GM12878 (cell line): ENCODE measurements at regions not wholly inside any gene's neighbourhood (a gene's known extent, or its start where the extent isn't known, plus 50 kb on each side); places are given as distances from the start of the nearest gene placed in this dataset.

Experiments
- ATAC-seq: fragments of 200-7000 bp; cut with Tn5 transposase; 3 replicates; pipeline ENCODE4 v1.9.1; 2020; ENCODE audit warnings: mild to moderate bottlenecking, moderate library complexity
- BruUV-seq: library from RNA; stranded (reverse); fragments of 400-500 nt; replicated peaks from 2 replicates; lab custom pipeline; 2021; lab: Mats Ljungman, UMichigan
- CTCF ChIA-PET: fragments of 300-600 bp; sonication (Branson Sonifier 250); formaldehyde crosslinking; extraction: SDS; loops from one replicate; lab custom pipeline; 2021; ENCODE audit warnings: inconsistent platforms; lab: Yijun Ruan, JAX
- POLR2A ChIA-PET: fragments of 350-600 bp; formaldehyde crosslinking; extraction: SDS; loops from one replicate; lab custom pipeline; 2021; ENCODE audit warnings: inconsistent platforms; lab: Charles Lee
- RAD21 ChIA-PET: fragments of 300-600 bp; sonication (Branson Sonifier 250); formaldehyde crosslinking; loops from one replicate; lab custom pipeline; 2023; ENCODE audit warnings: antibody characterized with exemption; ENCODE audit not compliant: unreplicated experiment; lab: Charles Lee
- SMC1A ChIA-PET: fragments of 300-600 bp; sonication (Branson Sonifier 250); formaldehyde crosslinking; loops from one replicate; lab custom pipeline; 2023; ENCODE audit not compliant: unreplicated experiment, uncharacterized antibody; lab: Charles Lee
- DNase-seq: peaks from one replicate; pipeline ENCODE4 v3.0.0-alpha.2; 2011; ENCODE audit warnings: low read depth, low spot score
- FAIRE-seq: peaks from 3 replicates; lab custom pipeline; 2011; peaks lifted over from hg19 to GRCh38; lab: Jason Lieb, UNC
- H2AFZ ChIP-seq: 2 replicates; pipeline ENCODE4 v1.6.0; 2011; ENCODE audit warnings: low read depth, low read length, control low read depth; ENCODE audit not compliant: control insufficient read depth
- H3K27ac ChIP-seq: 2 replicates; pipeline ENCODE4 v1.5.1; 2011; ENCODE audit warnings: control low read depth; ENCODE audit not compliant: control insufficient read depth, insufficient read depth
- H3K27me3 ChIP-seq, 2 experiments: replicated peaks in 1 of 2; 2 replicates each; pipeline versions ENCODE4 v1.6.0 to v1.6.1; 2011; ENCODE audit warnings: low read length in 1 of 2; ENCODE audit not compliant: control insufficient read depth in 2 of 2, insufficient read depth in 2 of 2
- H3K36me3 ChIP-seq, 2 experiments: 2 replicates each; pipeline ENCODE4 v1.5.1; 2011; ENCODE audit warnings: low read length in 1 of 2; ENCODE audit not compliant: control insufficient read depth in 2 of 2, insufficient read depth in 2 of 2
- H3K4me1 ChIP-seq: 2 replicates; pipeline ENCODE4 v1.6.1; 2011; ENCODE audit warnings: mild to moderate bottlenecking, low read length, moderate library complexity, mixed read lengths; ENCODE audit not compliant: control insufficient read depth, insufficient read depth
- H3K4me2 ChIP-seq: 2 replicates; pipeline ENCODE4 v1.6.0; 2011; ENCODE audit warnings: control low read depth; ENCODE audit not compliant: control insufficient read depth, insufficient read depth
- H3K4me3 ChIP-seq: fragments of 200-600 bp; sonication (generic); 2 replicates; pipeline ENCODE4 v1.5.1; 2016
- H3K79me2 ChIP-seq: 2 replicates; pipeline ENCODE4 v1.6.0; 2011; ENCODE audit warnings: low read length; ENCODE audit not compliant: control insufficient read depth, insufficient read depth
- H3K9ac ChIP-seq: 2 replicates; pipeline ENCODE4 v1.8.0; 2011; ENCODE audit warnings: low read length, control low read depth, mixed read lengths; ENCODE audit not compliant: control insufficient read depth, insufficient read depth
- H3K9me3 ChIP-seq: replicated peaks from 3 replicates; pipeline ENCODE4 v1.5.1; 2011; ENCODE audit warnings: mild to moderate bottlenecking, low read length; ENCODE audit not compliant: control insufficient read depth, insufficient read depth
- H4K20me1 ChIP-seq: 2 replicates; pipeline ENCODE4 v1.6.0; 2011; ENCODE audit not compliant: control insufficient read depth, insufficient read depth
- ATF3 ChIP-seq: IDR thresholded peaks from 2 replicates; pipeline ENCODE4 v1.6.1; 2011; ENCODE audit warnings: low read depth, mild to moderate bottlenecking, low read length, moderate library complexity, borderline replicate concordance; ENCODE audit errors: extremely low read depth
- DPF2 ChIP-seq: fragments of 450-650 bp; IDR thresholded peaks from 2 replicates; pipeline ENCODE4 v1.6.1; 2017; ENCODE audit warnings: mild to moderate bottlenecking
- ETV6 ChIP-seq, 2 experiments: fragments of 450-650 bp in 1 of 2; IDR thresholded peaks in 1 of 2; conservative IDR thresholded peaks in 1 of 2; 2 replicates each; pipeline ENCODE4 v1.6.1; 2014; ENCODE audit warnings: antibody characterized with exemption in 1 of 2, borderline replicate concordance in 1 of 2, low read depth in 1 of 2, mild to moderate bottlenecking in 1 of 2, moderate library complexity in 1 of 2
- GATAD2B ChIP-seq: fragments of 450-650 bp; conservative IDR thresholded peaks from 2 replicates; pipeline ENCODE4 v1.6.1; 2017; ENCODE audit warnings: low read depth, mild to moderate bottlenecking, moderate library complexity
- LARP7 ChIP-seq: fragments of 450-650 bp; IDR thresholded peaks from 2 replicates; pipeline ENCODE4 v1.6.1; 2017; ENCODE audit warnings: mild to moderate bottlenecking
- MEF2B ChIP-seq: fragments of 450-650 bp; IDR thresholded peaks from 2 replicates; pipeline ENCODE4 v1.6.1; 2018; ENCODE audit warnings: mild to moderate bottlenecking, moderate library complexity; ENCODE audit not compliant: partially characterized antibody, poor library complexity, severe bottlenecking
- MYC ChIP-seq: IDR thresholded peaks from 2 replicates; pipeline ENCODE4 v1.6.1; 2011; ENCODE audit warnings: mild to moderate bottlenecking, low read length, moderate library complexity, inconsistent platforms; ENCODE audit not compliant: insufficient read depth, insufficient replicate concordance, insufficient read length, severe bottlenecking
- NFIC ChIP-seq: IDR thresholded peaks from 2 replicates; pipeline ENCODE4 v1.6.1; 2012; ENCODE audit warnings: low read depth, mild to moderate bottlenecking, inconsistent platforms, low read length, moderate library complexity
- NR2C2 ChIP-seq: IDR thresholded peaks from 2 replicates; pipeline ENCODE4 v1.6.1; 2011; ENCODE audit warnings: borderline replicate concordance, low read depth; ENCODE audit not compliant: control insufficient read depth, insufficient read length
- PKNOX1 ChIP-seq: fragments of 450-650 bp; IDR thresholded peaks from 2 replicates; pipeline ENCODE4 v1.6.1; 2016; ENCODE audit warnings: mild to moderate bottlenecking
- POLR2AphosphoS5 ChIP-seq: IDR thresholded peaks from 2 replicates; pipeline ENCODE4 v1.6.1; 2011; ENCODE audit warnings: mild to moderate bottlenecking, low read length, inconsistent platforms
- RAD21 ChIP-seq: IDR thresholded peaks from 2 replicates; pipeline ENCODE4 v1.6.1; 2011; ENCODE audit warnings: mild to moderate bottlenecking, low read depth, low read length, moderate library complexity; ENCODE audit not compliant: insufficient read depth
- RCOR1 ChIP-seq: conservative IDR thresholded peaks from 2 replicates; pipeline ENCODE4 v1.6.1; 2012; ENCODE audit warnings: low read depth, low read length, improper control_type of control experiment
- RFX5 ChIP-seq: IDR thresholded peaks from 2 replicates; pipeline ENCODE4 v1.6.1; 2011; ENCODE audit warnings: low read depth, low read length, improper control_type of control experiment
- SIN3A ChIP-seq: IDR thresholded peaks from 2 replicates; pipeline ENCODE4 v1.6.1; 2012; ENCODE audit warnings: low read depth, low read length, improper control_type of control experiment
- STAT1 ChIP-seq: fragments of 450-650 bp; conservative IDR thresholded peaks from 2 replicates; pipeline ENCODE4 v1.6.1; 2014; ENCODE audit warnings: antibody characterized with exemption, mild to moderate bottlenecking
- STAT3 ChIP-seq: IDR thresholded peaks from 2 replicates; pipeline ENCODE4 v1.6.1; 2011; ENCODE audit warnings: low read depth, low read length, improper control_type of control experiment
- ZBED1 ChIP-seq: IDR thresholded peaks from 2 replicates; pipeline ENCODE4 v1.6.1; 2016; ENCODE audit warnings: borderline replicate concordance
- WGBS: methylation state at CpG from one replicate; pipeline ENCODE4 v1.1.6; 2016; ENCODE audit warnings: low lambda C conversion rate; ENCODE audit not compliant: insufficient replicate concordance, insufficient coverage; ENCODE audit errors: missing lambda C conversion rate; 5-methylcytosine and 5-hydroxymethylcytosine counted together
- in situ Hi-C: fragments of 300-500 bp; cut with MboI; formaldehyde crosslinking; loops from 9 replicates; pipeline ENCODE4 v1.14.3; 2018; ENCODE audit warnings: mixed read lengths
- intact Hi-C: fragments of 100-400 bp; cut with micrococcal nuclease; formaldehyde crosslinking; loops from one replicate; pipeline ENCODE4 v1.14.2; 2022; ENCODE audit not compliant: unreplicated experiment

- TF ChIP-seq MEF2B (no peak), RAD21 (no peak), GATAD2B (no peak), NFIC (no peak)
These were observed 312.9 kb upstream of the PODXL start (continued) for GRCh38 chr7:131869169-131869844.

GRCh38 chr7:131867461-131867860 lies 311.0 kb upstream of the PODXL start:
- 24% methylated on average over 4 of the region's 4 CpGs for WGBS
- H3K36me3 ChIP-seq: no peaks in the 10 kb centered on the region
- no peak overlapping the region for H2AFZ ChIP-seq
- ChIA-PET RAD21 (no interaction called here), POLR2A (no interaction called here), CTCF (interaction anchor here (0.7 to 2.0 kb wide), 2 partner anchors 8 to 713 kb away, joined by 4 to 13 read pairs; no protein-coding TSS in a partner anchor), SMC1A (no interaction called here)
- ATAC-seq (no peak), FAIRE-seq (no peak), DNase-seq (no peak)
- H3K4me2 ChIP-seq: no peak overlapping the region
- H3K27me3 ChIP-seq: no peaks in the 10 kb centered on the region; a peak in 1 of 4 replicates
- no peak overlapping the region for H3K4me3 ChIP-seq
- intact Hi-C loops: no loop called here
- TF ChIP-seq POLR2AphosphoS5: no peak
- TF ChIP-seq STAT1: no peak
- no peak for TF ChIP-seq DPF2
- TF ChIP-seq STAT3: no peak
- no peak for TF ChIP-seq NR2C2
- TF ChIP-seq SIN3A: no peak
- TF ChIP-seq ETV6 (conservative IDR thresholded peaks at IDR 0.05 in 1 of 2, IDR thresholded peaks at IDR 0.05 in 1 of 2; ENCODE audit: borderline replicate concordance in 1 of 2, low read depth in 1 of 2): no peak
- TF ChIP-seq RFX5: no peak
- no peak for TF ChIP-seq MYC
- no peak for TF ChIP-seq ATF3
- TF ChIP-seq RCOR1: no peak
- TF ChIP-seq ZBED1: no peak
- TF ChIP-seq PKNOX1: no peak
- no peak for TF ChIP-seq LARP7
- no TSS peak for BruUV-seq
- no peaks in the 10 kb centered on the region for H3K9me3 ChIP-seq
- no peaks in the 10 kb centered on the region for H4K20me1 ChIP-seq
- no peak overlapping the region for H3K9ac ChIP-seq
- H3K27ac ChIP-seq: no peak overlapping the region
- no peaks in the 10 kb centered on the region for H3K4me1 ChIP-seq
- in situ Hi-C loops: no loop called here
- no peaks in the 10 kb centered on the region for H3K79me2 ChIP-seq
